DND-41 (cell line): ENCODE measurements at regions not wholly inside any gene's neighbourhood (a gene's known extent, or its start where the extent isn't known, plus 50 kb on each side); places are given as distances from the start of the nearest gene placed in this dataset.
"Not testable (repeated sequence)": the region's sequence is repeated elsewhere in the genome, so short reads cannot be mapped to it uniquely, and the experiment has no call there.

Experiments used
- ATAC-seq: fragments of 200-7000 bp; cut with Tn5 transposase; 3 replicates; pipeline ENCODE4 v1.9.1; 2021; ENCODE audit warnings: low read depth; ENCODE audit not compliant: insufficient read depth
- DNase-seq: peaks from one replicate; pipeline ENCODE4 v3.0.0-alpha.2; 2020
- H2AFZ ChIP-seq: 2 replicates; pipeline ENCODE4 v1.6.0; 2012; ENCODE audit warnings: low read depth, low read length
- H3K27ac ChIP-seq: 2 replicates; pipeline ENCODE4 v1.5.1; 2012; ENCODE audit warnings: low read length, inconsistent platforms
- H3K27me3 ChIP-seq: fragments of 200-600 bp; sonication (generic); 2 replicates; pipeline ENCODE4 v1.6.0; 2012; ENCODE audit warnings: low read length, mild to moderate bottlenecking, inconsistent platforms; ENCODE audit not compliant: insufficient read depth, poor library complexity
- H3K36me3 ChIP-seq: 2 replicates; pipeline ENCODE4 v1.5.1; 2012; ENCODE audit warnings: low read length, inconsistent platforms; ENCODE audit not compliant: insufficient read depth
- H3K4me1 ChIP-seq: 2 replicates; pipeline ENCODE4 v1.5.1; 2012; ENCODE audit warnings: mild to moderate bottlenecking, low read length; ENCODE audit not compliant: insufficient read depth
- H3K4me2 ChIP-seq: 2 replicates; pipeline ENCODE4 v1.6.0; 2012; ENCODE audit warnings: mild to moderate bottlenecking, moderate library complexity, low read length, inconsistent platforms; ENCODE audit not compliant: insufficient read depth
- H3K4me3 ChIP-seq, 2 experiments: fragments of 200-600 bp in 1 of 2; shearing (Covaris generic) in 1 of 2; 2 replicates each; pipeline ENCODE4 v1.5.1; 2012 to 2016; ENCODE audit warnings: inconsistent platforms in 2 of 2, low read length in 2 of 2, mild to moderate bottlenecking in 2 of 2, low read depth in 1 of 2, moderate library complexity in 1 of 2
- H3K79me2 ChIP-seq: 2 replicates; pipeline ENCODE4 v1.6.0; 2012; ENCODE audit warnings: low read length, inconsistent platforms; ENCODE audit not compliant: insufficient read depth
- H3K9ac ChIP-seq: 2 replicates; pipeline ENCODE4 v1.6.0; 2012; ENCODE audit warnings: low read depth, mild to moderate bottlenecking, inconsistent platforms, low read length, moderate library complexity
- H3K9me3 ChIP-seq: 2 replicates; pipeline ENCODE4 v1.5.1; 2012; ENCODE audit warnings: low read length, moderate library complexity, mild to moderate bottlenecking, inconsistent platforms; ENCODE audit not compliant: insufficient read depth, severe bottlenecking
- H4K20me1 ChIP-seq: 2 replicates; pipeline ENCODE4 v1.6.0; 2012; ENCODE audit warnings: low read length; ENCODE audit not compliant: insufficient read depth
- CTCF ChIP-seq: IDR thresholded peaks from 2 replicates; pipeline ENCODE4 v1.5.1; 2012; ENCODE audit warnings: borderline replicate concordance, low read length, moderate library complexity, mild to moderate bottlenecking; ENCODE audit not compliant: poor library complexity, severe bottlenecking; ENCODE audit errors: extremely low read depth
- EZH2 ChIP-seq: IDR thresholded peaks from 3 replicates; pipeline ENCODE4 v1.6.1; 2012; ENCODE audit warnings: borderline replicate concordance, low read depth, mild to moderate bottlenecking, moderate library complexity, low read length, inconsistent platforms; ENCODE audit not compliant: severe bottlenecking

GRCh38 chr4:151850791-151851213 lies 90.0 kb upstream of the GATB start:
- ATAC-seq (no peak), DNase-seq (no peak)
- no peaks in the 10 kb centered on the region for H3K36me3 ChIP-seq
- TF ChIP-seq CTCF = no peak
- TF ChIP-seq EZH2 = no peak
- no peaks in the 10 kb centered on the region for H3K4me1 ChIP-seq
- no peak overlapping the region for H2AFZ ChIP-seq
- no peak overlapping the region for H3K27ac ChIP-seq
- no peak overlapping the region for H3K4me3 ChIP-seq
- no peaks in the 10 kb centered on the region for H3K79me2 ChIP-seq
- no peaks in the 10 kb centered on the region for H3K9me3 ChIP-seq
- no peak overlapping the region for H3K9ac ChIP-seq
- no peak overlapping the region for H3K4me2 ChIP-seq
- H4K20me1 ChIP-seq = no peaks in the 10 kb centered on the region
- H3K27me3 ChIP-seq = no peaks in the 10 kb centered on the region

DNA sequence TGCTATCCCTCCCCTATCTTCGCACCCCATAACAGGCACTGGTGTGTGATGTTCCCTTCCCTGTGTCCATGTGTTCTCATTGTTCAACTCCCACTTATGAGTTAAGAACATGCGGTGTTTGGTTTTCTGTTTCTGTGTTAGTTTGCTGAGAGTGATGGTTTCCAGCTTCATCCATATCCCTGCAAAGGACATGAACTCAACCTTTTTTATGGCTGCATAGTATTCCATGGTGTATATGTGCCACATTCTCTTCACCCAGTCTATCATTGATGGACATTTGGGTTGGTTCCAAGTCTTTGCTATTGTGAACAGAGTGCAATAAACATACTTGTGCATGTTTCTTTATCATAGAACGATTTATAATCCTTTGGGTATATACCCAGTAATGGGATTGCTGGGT lies 84.7 kb upstream of the GATB start:
- not testable (repeated sequence) for DNase-seq, H3K4me1 ChIP-seq, H3K27ac ChIP-seq, H3K9ac ChIP-seq, H3K4me2 ChIP-seq, H3K36me3 ChIP-seq, H3K4me3 ChIP-seq, H2AFZ ChIP-seq, H3K27me3 ChIP-seq, H3K9me3 ChIP-seq, ATAC-seq, H3K79me2 ChIP-seq, H4K20me1 ChIP-seq

GRCh38 chr4:151842430-151843079 lies 81.7 kb upstream of the GATB start:
- H4K20me1 ChIP-seq = no peaks in the 10 kb centered on the region
- no peak for TF ChIP-seq EZH2
- no peak for TF ChIP-seq CTCF
- H3K27ac ChIP-seq = no peak overlapping the region
- no peak overlapping the region for H2AFZ ChIP-seq
- ATAC-seq = no peak
- H3K79me2 ChIP-seq = no peaks in the 10 kb centered on the region
- no peaks in the 10 kb centered on the region for H3K9me3 ChIP-seq
- H3K4me3 ChIP-seq = no peak overlapping the region
- no peak overlapping the region for H3K9ac ChIP-seq
- H3K4me1 ChIP-seq = no peaks in the 10 kb centered on the region
- no peak for DNase-seq
- no peaks in the 10 kb centered on the region for H3K36me3 ChIP-seq
- H3K27me3 ChIP-seq = no peaks in the 10 kb centered on the region
- no peak overlapping the region for H3K4me2 ChIP-seq

DNA sequence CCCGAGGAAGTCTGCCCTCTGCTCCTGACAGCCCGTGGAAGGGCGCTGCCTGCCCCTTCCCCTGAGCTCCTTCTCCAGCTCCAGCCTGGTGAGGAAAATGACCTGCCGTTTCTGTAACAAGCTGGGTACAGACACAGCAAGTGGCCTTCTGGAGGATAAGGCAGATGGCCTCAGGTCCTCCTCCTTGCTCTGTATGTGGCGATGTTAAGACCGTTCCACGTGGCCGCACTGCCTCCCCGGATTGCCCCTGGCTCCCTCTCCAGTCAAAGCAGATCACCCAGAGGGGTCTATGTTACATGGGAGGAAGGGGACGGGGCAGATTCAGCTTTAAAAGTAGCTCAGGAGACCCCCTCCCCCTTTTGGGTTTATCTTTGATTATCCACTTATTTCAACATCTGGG lies 80.3 kb upstream of the GATB start:
- no peaks in the 10 kb centered on the region for H3K4me1 ChIP-seq
- H3K36me3 ChIP-seq = no peaks in the 10 kb centered on the region
- H3K9ac ChIP-seq = no peak overlapping the region
- no peak overlapping the region for H2AFZ ChIP-seq
- H3K79me2 ChIP-seq = no peaks in the 10 kb centered on the region
- H3K27me3 ChIP-seq = no peaks in the 10 kb centered on the region
- ATAC-seq (no peak), DNase-seq (no peak)
- H3K4me3 ChIP-seq = no peak overlapping the region
- no peak overlapping the region for H3K4me2 ChIP-seq
- no peak overlapping the region for H3K27ac ChIP-seq
- no peaks in the 10 kb centered on the region for H3K9me3 ChIP-seq
- no peak for TF ChIP-seq EZH2
- no peak for TF ChIP-seq CTCF
- H4K20me1 ChIP-seq = no peaks in the 10 kb centered on the region
